ENCODE measurements at regions not wholly inside any gene's neighbourhood (a gene's known extent, or its start where the extent isn't known, plus 50 kb on each side); places are given as distances from the start of the nearest gene placed in this dataset.

DNA sequence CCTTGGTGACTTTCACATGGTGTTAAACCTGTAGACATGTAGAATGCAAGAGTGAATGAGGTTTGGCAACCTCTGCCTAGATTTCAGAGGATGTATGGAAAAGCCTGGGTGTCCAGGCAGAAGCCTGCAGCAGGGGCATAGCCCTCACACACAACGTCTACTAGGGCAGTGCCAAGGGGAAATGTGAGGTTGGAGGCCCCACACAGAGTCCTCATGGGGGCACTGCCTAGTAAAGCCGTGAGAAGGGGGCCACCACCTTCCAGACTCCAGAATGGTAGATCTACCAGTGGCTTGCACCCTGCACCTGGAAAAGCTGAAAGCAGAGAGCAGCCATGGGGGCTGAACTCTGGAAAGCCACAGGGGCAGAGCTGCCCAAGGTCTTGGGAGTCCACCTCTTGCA is 241.2 kb downstream of the KLF13 start:
- TF ChIP-seq, protein P1, sequence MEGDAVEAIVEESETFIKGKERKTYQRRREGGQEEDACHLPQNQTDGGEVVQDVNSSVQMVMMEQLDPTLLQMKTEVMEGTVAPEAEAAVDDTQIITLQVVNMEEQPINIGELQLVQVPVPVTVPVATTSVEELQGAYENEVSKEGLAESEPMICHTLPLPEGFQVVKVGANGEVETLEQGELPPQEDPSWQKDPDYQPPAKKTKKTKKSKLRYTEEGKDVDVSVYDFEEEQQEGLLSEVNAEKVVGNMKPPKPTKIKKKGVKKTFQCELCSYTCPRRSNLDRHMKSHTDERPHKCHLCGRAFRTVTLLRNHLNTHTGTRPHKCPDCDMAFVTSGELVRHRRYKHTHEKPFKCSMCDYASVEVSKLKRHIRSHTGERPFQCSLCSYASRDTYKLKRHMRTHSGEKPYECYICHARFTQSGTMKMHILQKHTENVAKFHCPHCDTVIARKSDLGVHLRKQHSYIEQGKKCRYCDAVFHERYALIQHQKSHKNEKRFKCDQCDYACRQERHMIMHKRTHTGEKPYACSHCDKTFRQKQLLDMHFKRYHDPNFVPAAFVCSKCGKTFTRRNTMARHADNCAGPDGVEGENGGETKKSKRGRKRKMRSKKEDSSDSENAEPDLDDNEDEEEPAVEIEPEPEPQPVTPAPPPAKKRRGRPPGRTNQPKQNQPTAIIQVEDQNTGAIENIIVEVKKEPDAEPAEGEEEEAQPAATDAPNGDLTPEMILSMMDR (IDR thresholded peaks at IDR 0.05; ENCODE audit: poor library complexity), result no peak
- TF ChIP-seq EZH2phosphoT487 (IDR thresholded peaks at IDR 0.05; ENCODE audit: low read depth, severe bottlenecking, unreplicated experiment) (no peak), EZH2 (IDR thresholded peaks at IDR 0.05; ENCODE audit: borderline replicate concordance) (no peak)

Data from hepatocyte (in vitro differentiated cells).